ENCODE measurements at regions not wholly inside any gene's neighbourhood (a gene's known extent, or its start where the extent isn't known, plus 50 kb on each side); places are given as distances from the start of the nearest gene placed in this dataset.

DNA sequence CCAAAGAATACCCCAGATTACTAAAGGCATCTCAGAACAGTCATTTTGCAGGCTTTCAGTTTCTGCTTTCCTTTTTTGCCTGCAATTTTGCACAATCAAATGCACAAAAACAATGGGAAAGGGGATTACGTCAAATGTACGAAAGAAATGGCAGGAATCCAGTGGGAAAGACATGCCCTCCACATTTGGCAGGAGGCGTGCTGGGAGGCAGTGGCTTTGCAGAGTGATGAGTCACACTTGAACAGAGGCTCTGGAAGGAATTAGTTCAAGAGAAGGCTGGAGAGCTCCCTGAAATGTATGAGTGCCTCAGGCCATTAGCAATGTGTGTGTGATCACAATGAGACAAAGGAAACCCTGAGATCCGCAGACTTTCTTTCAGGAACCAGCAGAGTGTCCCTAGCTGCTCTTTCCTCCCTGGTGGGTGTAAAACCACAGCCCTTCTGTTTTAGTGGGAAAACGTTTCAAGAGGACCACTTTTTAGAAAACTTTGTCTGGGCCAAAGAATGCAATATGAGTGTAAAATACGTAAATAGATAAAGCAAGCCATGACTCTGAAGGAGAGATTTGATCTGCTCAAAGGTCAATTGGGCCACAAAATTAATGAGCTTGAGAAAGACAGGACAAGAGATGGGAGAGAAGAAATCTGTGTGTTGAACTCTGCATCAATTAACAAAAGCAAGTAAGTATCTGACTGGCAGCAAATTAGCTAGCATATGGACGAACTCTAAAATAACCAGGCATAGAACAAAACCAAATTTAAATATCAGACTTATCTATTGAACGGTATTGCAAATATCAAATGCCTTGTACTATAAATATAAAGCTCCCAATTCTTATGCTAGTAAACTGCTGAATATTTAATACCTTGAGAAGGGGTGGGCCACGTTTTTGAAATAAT, 155.4 kb upstream of the PDE3A start:
- Histone ChIP-seq H3K9ac (ENCODE audit: low read length) (no peak overlapping the region), H3K4me3 (ENCODE audit: low read depth in 1 of 2, low read length in 2 of 2) (peak overlapping the region in 1 of 2 donors; percentile 36), H3K27me3 (ENCODE audit: control insufficient read depth in 1 of 2, insufficient read depth in 2 of 2, low read length in 2 of 2) (no peaks in the 10 kb centered on the region), H3K36me3 (ENCODE audit: insufficient read depth, low read length) (no peaks in the 10 kb centered on the region), H3K9me3 (ENCODE audit: low read length) (no peaks in the 10 kb centered on the region), H3K27ac (ENCODE audit: low read depth, low read length) (peak overlapping the region; percentile 70), H3K4me1 (ENCODE audit: insufficient read depth, low read length) (peaks cover 24% of the 10 kb centered on the region)

DNA sequence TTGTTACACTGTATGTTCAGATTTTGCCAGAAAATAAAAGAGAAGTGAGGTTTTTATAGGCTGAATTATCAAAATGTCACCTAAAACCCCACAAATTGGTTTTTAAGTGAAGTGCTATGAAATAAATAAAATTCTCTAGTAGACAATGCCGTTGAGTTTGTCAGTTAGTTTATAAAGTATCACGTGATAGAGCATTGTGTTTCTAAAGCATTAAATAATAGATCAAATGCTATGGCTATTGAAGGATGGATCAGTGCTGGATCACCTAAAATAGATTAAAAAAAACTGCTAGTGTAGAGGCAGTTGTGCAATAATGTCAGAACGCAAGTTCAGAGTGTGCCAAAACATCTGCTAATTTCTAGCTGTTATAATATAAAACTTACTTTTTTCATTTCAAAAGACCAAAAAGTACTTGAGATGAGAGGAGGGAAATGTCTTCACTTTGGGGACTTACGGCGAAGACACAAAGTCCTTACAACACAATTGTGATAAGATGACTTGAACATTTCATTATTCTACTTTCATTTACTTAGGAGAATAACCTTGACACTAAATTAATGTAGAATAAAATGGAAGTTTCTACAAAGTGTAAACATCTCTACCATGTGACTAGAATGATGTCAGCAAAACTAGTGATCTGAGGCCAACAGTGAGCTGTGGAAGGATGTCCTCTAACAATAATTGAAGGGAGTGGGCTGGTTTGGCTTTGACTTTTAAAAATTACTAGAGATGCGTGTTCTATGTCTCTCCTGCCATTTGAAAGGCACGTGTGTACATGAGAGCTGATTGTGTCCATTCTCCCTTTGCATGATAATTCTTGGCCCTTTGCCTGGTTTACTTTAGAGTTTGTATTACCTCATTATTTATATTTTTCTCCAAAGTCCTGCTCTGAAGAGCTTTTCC, 154.4 kb upstream of the PDE3A start:
- no peak overlapping the region for H3K4me3 ChIP-seq (ENCODE audit: low read depth in 1 of 2, low read length in 2 of 2)
- H3K27me3 ChIP-seq (ENCODE audit: control insufficient read depth in 1 of 2, insufficient read depth in 2 of 2, low read length in 2 of 2), result no peaks in the 10 kb centered on the region
- H3K9ac ChIP-seq (ENCODE audit: low read length), result no peak overlapping the region
- no peak overlapping the region for H3K27ac ChIP-seq (ENCODE audit: low read depth, low read length)
- no peaks in the 10 kb centered on the region for H3K36me3 ChIP-seq (ENCODE audit: insufficient read depth, low read length)
- no peaks in the 10 kb centered on the region for H3K9me3 ChIP-seq (ENCODE audit: low read length)
- peaks cover 24% of the 10 kb centered on the region for H3K4me1 ChIP-seq (ENCODE audit: insufficient read depth, low read length)

DNA sequence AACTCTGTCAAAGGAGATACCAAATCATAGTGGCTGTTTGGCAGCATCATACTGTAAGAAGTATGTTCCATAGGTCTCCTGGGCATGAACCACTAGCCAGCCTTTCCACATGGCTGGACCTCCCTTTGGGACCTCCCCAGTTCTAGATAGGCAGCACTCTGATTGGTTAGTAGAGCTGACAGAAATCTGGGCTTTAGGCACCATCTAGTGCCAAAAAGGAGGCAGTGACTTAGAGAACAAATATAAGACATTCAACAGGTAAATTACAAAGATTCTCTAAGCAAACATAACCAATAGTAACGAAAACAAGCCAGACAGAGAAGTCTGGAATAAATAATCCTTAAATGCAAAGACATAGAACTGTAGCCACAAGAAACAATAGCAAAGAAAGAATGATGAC, 148.0 kb upstream of the PDE3A start:
- no peak overlapping the region for H3K4me3 ChIP-seq (ENCODE audit: low read depth in 1 of 2, low read length in 2 of 2)
- no peaks in the 10 kb centered on the region for H3K36me3 ChIP-seq (ENCODE audit: insufficient read depth, low read length)
- H3K9ac ChIP-seq (ENCODE audit: low read length), result no peak overlapping the region
- no peaks in the 10 kb centered on the region for H3K4me1 ChIP-seq (ENCODE audit: insufficient read depth, low read length)
- H3K27ac ChIP-seq (ENCODE audit: low read depth, low read length), result no peak overlapping the region
- H3K9me3 ChIP-seq (ENCODE audit: low read length), result no peaks in the 10 kb centered on the region
- H3K27me3 ChIP-seq (ENCODE audit: control insufficient read depth in 1 of 2, insufficient read depth in 2 of 2, low read length in 2 of 2), result no peaks in the 10 kb centered on the region

DNA sequence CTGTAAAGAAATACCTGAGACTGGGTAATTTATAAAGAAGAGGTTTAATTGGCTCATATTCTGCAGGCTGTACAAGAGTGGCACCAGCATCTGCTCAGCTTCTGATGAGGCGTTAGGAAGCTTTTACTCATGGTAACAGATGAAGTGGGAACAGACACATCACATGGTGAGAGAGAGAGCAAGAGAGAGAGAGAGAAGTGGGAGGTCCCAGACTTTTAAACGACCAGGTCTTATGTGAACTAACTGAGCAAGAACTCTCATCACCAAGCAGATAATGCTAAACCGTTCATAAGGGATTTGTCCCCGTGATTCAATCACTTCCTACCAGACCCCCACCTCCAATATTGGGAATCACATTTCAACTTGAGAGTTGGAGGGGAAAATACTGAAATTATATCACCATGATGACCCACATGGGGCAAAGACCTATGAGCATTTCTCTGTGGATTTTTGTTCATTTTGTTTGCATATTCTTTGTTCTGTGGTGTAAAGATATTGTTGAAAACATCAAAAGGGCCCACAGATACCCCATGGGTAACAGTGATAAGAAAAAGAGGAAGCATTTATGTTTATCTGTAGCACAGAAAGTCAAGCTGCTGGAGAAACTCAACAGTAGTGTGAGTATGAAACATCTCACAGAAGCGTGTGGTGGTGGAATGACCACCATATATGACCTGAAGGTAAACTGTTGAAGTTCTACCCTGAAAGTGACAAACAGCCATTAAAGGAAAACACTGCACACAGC, 135.2 kb upstream of the PDE3A start:
- Histone ChIP-seq H3K27me3 (ENCODE audit: control insufficient read depth in 1 of 2, insufficient read depth in 2 of 2, low read length in 2 of 2) (no peaks in the 10 kb centered on the region), H3K9ac (ENCODE audit: low read length) (no peak overlapping the region), H3K27ac (ENCODE audit: low read depth, low read length) (no peak overlapping the region), H3K4me1 (ENCODE audit: insufficient read depth, low read length) (no peaks in the 10 kb centered on the region), H3K4me3 (ENCODE audit: low read depth in 1 of 2, low read length in 2 of 2) (no peak overlapping the region), H3K36me3 (ENCODE audit: insufficient read depth, low read length) (no peaks in the 10 kb centered on the region), H3K9me3 (ENCODE audit: low read length) (no peaks in the 10 kb centered on the region)

DNA sequence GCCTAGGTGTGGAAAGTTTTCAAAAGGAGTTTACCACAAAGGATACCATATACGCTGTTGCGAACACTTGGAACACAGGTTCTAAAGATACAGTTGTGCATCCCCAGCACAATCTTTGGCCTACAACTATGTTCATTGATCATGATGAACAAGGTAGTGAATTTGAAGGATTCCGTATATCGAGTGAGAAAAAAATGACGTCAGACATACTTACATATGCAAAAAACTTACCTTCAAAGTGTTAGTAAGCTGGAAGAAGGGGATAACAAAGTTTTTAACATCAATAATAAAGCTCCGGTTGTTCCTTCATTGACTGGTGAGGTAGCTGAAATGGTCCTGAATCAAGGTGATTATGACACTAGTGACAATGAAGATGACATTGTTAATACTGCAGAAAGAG, 133.9 kb upstream of the PDE3A start:
- Histone ChIP-seq H3K36me3 (ENCODE audit: insufficient read depth, low read length) (no peaks in the 10 kb centered on the region), H3K4me1 (ENCODE audit: insufficient read depth, low read length) (no peaks in the 10 kb centered on the region), H3K27me3 (ENCODE audit: control insufficient read depth in 1 of 2, insufficient read depth in 2 of 2, low read length in 2 of 2) (no peaks in the 10 kb centered on the region), H3K4me3 (ENCODE audit: low read depth in 1 of 2, low read length in 2 of 2) (no peak overlapping the region), H3K27ac (ENCODE audit: low read depth, low read length) (no peak overlapping the region), H3K9me3 (ENCODE audit: low read length) (no peaks in the 10 kb centered on the region), H3K9ac (ENCODE audit: low read length) (no peak overlapping the region)

DNA sequence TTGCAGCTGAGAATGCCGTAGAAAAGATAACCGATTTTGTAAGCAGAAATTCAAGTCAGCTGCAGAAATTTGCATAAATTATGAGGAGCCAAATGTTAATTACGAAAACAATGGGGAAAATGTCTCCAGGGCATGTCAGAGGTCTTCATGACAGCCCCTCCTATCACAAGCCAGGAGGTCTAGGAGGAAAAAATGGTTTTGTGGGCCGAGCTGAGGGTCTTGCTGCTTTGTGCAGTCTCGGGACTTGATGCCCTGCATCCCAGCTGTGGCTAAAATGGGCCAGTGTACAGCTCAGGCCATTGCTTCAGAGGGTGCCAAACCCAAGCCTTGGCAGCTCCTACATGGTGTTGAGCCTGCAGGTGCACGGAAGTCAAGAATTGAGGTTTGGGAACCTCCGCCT, 131.2 kb upstream of the PDE3A start:
- no peak overlapping the region for H3K4me3 ChIP-seq (ENCODE audit: low read depth in 1 of 2, low read length in 2 of 2)
- no peaks in the 10 kb centered on the region for H3K27me3 ChIP-seq (ENCODE audit: control insufficient read depth in 1 of 2, insufficient read depth in 2 of 2, low read length in 2 of 2)
- no peaks in the 10 kb centered on the region for H3K36me3 ChIP-seq (ENCODE audit: insufficient read depth, low read length)
- no peaks in the 10 kb centered on the region for H3K9me3 ChIP-seq (ENCODE audit: low read length)
- H3K4me1 ChIP-seq (ENCODE audit: insufficient read depth, low read length), result no peaks in the 10 kb centered on the region
- H3K27ac ChIP-seq (ENCODE audit: low read depth, low read length), result no peak overlapping the region
- no peak overlapping the region for H3K9ac ChIP-seq (ENCODE audit: low read length)

DNA sequence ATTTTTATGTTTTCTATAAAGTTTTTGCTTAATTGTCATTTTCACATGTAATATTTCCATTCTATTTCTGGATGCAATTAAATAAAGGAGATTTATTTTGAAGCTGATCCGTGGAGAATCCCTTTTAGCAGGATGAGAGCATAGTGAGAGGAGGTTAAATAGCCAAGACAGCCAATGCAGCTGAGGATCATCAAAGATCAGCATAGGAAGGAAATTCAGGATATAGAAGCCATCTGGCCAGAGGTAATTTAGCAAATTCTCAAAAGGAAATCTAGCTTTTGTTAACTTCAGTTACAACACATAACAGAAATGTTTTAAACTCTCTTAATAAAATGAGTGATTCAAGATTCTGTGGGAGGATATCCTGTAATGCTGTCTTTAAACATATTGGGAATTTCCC, 122.8 kb upstream of the PDE3A start:
- no peaks in the 10 kb centered on the region for H3K27me3 ChIP-seq (ENCODE audit: control insufficient read depth in 1 of 2, insufficient read depth in 2 of 2, low read length in 2 of 2)

DNA sequence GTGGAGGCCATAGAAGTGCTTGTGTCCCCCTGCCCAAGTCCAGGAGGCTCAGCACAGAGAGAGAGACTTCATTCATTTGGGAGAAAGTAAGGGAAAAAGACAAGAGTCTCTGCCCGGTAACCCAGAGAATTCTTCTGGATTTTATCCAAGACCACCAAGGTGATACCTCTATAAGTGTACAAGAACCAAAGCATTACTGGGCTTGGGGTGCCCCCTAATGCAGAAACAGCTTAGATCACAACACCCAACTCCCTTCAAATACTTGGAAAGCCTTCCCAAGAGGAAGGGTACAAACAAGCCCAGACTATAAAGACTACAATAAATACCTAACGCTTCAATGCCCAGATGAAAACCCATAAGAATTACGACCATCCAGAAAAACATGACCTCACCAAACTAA, 119.7 kb upstream of the PDE3A start:
- H3K36me3 ChIP-seq (ENCODE audit: insufficient read depth, low read length), result no peaks in the 10 kb centered on the region
- no peak overlapping the region for H3K27ac ChIP-seq (ENCODE audit: low read depth, low read length)
- no peak overlapping the region for H3K9ac ChIP-seq (ENCODE audit: low read length)
- H3K4me1 ChIP-seq (ENCODE audit: insufficient read depth, low read length), result no peaks in the 10 kb centered on the region
- no peaks in the 10 kb centered on the region for H3K9me3 ChIP-seq (ENCODE audit: low read length)
- H3K27me3 ChIP-seq (ENCODE audit: control insufficient read depth in 1 of 2, insufficient read depth in 2 of 2, low read length in 2 of 2), result no peaks in the 10 kb centered on the region
- no peak overlapping the region for H3K4me3 ChIP-seq (ENCODE audit: low read depth in 1 of 2, low read length in 2 of 2)

More for the DNA sequence above, 122.8 kb upstream of the PDE3A start:
- Histone ChIP-seq H3K4me3 (ENCODE audit: low read depth in 1 of 2, low read length in 2 of 2) (no peak overlapping the region), H3K4me1 (ENCODE audit: insufficient read depth, low read length) (no peaks in the 10 kb centered on the region), H3K27ac (ENCODE audit: low read depth, low read length) (no peak overlapping the region), H3K9ac (ENCODE audit: low read length) (no peak overlapping the region), H3K36me3 (ENCODE audit: insufficient read depth, low read length) (no peaks in the 10 kb centered on the region), H3K9me3 (ENCODE audit: low read length) (no peaks in the 10 kb centered on the region)

DNA sequence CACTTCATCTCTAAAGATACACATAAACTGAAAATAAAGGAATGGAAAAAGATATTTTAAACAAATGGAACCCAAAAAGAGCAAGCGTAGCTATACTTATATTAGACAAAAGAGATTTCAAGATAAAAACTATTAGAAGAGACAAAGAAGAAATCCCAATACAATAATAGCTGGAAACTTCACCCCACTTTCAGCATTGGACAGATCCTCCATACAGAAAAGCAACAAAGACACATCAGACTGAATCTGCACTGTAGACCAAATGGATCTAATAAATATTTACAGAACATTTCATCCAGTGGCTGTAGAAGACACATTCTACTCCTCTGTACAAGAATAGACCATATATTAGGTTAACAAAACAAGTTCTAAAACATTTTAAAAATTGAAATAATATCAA, 117.6 kb upstream of the PDE3A start:
- Histone ChIP-seq H3K36me3 (ENCODE audit: insufficient read depth, low read length) (no peaks in the 10 kb centered on the region), H3K9me3 (ENCODE audit: low read length) (no peaks in the 10 kb centered on the region), H3K27ac (ENCODE audit: low read depth, low read length) (no peak overlapping the region), H3K9ac (ENCODE audit: low read length) (no peak overlapping the region), H3K4me3 (ENCODE audit: low read depth in 1 of 2, low read length in 2 of 2) (no peak overlapping the region), H3K27me3 (ENCODE audit: control insufficient read depth in 1 of 2, insufficient read depth in 2 of 2, low read length in 2 of 2) (no peaks in the 10 kb centered on the region), H3K4me1 (ENCODE audit: insufficient read depth, low read length) (no peaks in the 10 kb centered on the region)

DNA sequence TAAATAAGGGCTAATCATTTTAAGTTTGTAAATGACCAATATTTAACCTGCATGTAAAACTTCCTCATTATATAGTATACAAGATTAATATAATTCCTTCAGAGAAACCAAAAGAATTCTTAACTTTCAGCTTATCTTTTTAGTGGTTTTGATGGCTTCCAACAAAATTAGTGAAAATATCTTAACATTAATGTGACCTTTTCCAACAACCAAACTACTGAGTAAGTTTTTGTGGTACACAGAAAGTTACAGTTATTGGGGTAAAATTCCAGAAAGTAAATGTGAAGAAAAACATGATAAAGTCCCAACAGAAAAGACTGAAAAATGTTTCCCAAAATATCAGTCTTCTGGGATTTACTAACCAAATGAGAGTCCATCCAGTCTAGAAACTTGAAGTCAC, 111.0 kb upstream of the PDE3A start:
- no peak overlapping the region for H3K27ac ChIP-seq (ENCODE audit: low read depth, low read length)
- no peaks in the 10 kb centered on the region for H3K4me1 ChIP-seq (ENCODE audit: insufficient read depth, low read length)
- H3K9me3 ChIP-seq (ENCODE audit: low read length), result no peaks in the 10 kb centered on the region
- no peak overlapping the region for H3K4me3 ChIP-seq (ENCODE audit: low read depth in 1 of 2, low read length in 2 of 2)
- no peaks in the 10 kb centered on the region for H3K36me3 ChIP-seq (ENCODE audit: insufficient read depth, low read length)
- H3K9ac ChIP-seq (ENCODE audit: low read length), result no peak overlapping the region
- no peaks in the 10 kb centered on the region for H3K27me3 ChIP-seq (ENCODE audit: control insufficient read depth in 1 of 2, insufficient read depth in 2 of 2, low read length in 2 of 2)

DNA sequence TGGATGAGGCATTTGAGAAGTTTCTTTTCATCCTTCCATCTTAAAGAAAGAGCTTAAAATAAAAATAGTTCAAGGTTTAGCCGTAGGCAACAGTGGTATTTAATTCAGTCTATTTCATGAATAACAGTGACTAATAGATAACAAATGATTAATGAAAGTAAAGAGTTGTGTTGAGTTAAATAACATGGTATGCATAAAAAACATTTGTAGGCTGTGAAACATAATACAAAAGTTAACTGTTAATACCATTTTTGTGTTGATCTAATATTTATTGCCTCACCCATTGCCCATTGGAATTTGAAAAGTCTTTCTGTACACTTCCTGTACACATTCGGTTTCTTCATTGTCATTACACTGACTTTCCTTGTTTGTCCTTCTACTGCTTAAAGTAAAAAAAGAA, 108.6 kb upstream of the PDE3A start:
- Histone ChIP-seq H3K36me3 (ENCODE audit: insufficient read depth, low read length) (no peaks in the 10 kb centered on the region), H3K9ac (ENCODE audit: low read length) (no peak overlapping the region), H3K27ac (ENCODE audit: low read depth, low read length) (no peak overlapping the region), H3K27me3 (ENCODE audit: control insufficient read depth in 1 of 2, insufficient read depth in 2 of 2, low read length in 2 of 2) (no peaks in the 10 kb centered on the region), H3K4me3 (ENCODE audit: low read depth in 1 of 2, low read length in 2 of 2) (no peak overlapping the region), H3K9me3 (ENCODE audit: low read length) (no peaks in the 10 kb centered on the region), H3K4me1 (ENCODE audit: insufficient read depth, low read length) (no peaks in the 10 kb centered on the region)

All from muscle layer of colon (tissue), 2 donors.